Inflammatory macrophage (primary cell): ENCODE measurements at regions not wholly inside any gene's neighbourhood (a gene's known extent, or its start where the extent isn't known, plus 50 kb on each side); places are given as distances from the start of the nearest gene placed in this dataset.

Experiments
- DNase-seq, 2 donors: peaks; one replicate each; pipeline ENCODE4 v3.0.0-alpha.2; 2020 to 2022

DNA sequence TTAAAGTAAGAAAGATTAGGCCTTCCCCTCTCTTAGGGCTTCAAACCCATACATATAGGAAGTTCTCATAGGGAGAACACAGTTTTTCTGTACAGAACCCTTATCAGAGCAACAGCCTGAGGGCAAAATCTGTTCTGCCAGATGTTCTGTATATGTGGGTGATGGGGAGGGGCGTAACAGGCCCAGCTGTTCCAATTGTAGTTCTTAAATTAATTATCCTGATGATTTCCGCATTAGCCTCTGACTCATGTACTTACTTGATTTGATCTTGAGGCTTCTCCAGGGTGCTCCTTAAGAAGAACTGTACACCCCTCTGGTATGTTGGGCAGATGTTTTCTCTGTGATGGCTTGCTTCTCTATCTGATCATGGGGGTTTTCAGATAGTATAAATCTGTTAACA, 123.1 kb upstream of the C11orf87 start:
- no peak for DNase-seq

DNA sequence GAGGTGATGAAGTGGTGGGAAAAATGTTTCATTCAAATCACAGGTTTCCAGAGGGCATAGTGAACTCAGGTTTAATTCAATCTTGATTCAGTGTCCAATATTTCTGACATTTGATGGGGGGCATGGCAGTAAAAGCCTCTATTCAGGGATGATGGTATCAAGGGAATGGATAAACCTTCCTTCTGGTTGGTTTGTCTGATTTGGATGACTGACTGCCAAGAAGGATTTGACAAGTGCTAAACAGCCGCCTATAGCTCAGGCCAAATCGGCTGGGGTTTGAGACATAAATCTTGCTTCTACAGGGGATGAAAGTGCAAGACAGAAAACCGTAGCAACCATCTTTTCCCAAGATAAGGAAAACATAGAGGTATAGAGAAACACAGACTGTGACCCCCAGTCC, 121.8 kb upstream of the C11orf87 start:
- no peak for DNase-seq

DNA sequence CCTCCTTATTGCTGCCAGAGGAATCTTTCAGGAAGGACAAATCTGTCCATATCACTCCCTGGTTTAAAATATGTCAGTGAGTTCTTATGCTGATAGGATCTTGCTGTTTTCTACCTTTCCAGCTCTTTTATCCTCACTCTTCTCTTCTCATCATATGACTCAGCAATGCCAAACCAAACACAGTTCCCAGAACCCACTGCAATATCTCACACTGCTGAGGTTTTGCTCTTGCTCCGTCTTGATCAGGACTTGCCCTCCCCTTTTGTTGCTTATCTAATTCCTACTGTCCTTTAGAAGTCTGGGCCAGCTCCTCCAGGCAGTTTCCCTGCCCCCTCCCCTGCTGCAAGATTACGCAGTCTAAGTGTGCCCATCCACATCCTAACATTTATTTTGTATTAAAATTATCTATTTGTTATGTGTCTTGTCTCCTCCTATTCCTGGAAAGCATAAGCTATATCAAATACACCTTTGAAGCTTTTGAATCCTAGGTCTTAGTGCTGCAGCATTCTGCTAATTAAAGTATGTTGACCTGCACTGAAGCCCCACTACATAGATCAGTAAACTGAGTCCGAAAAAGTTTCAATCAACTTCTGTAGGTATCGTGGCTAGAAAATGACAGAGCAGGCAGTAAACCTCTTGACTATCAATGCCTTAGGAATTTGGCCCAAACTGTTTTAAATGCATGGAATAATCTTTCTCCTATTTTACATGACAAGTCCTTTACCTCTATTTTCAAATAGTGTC, 119.2 kb upstream of the C11orf87 start:
- DNase-seq = no peak

DNA sequence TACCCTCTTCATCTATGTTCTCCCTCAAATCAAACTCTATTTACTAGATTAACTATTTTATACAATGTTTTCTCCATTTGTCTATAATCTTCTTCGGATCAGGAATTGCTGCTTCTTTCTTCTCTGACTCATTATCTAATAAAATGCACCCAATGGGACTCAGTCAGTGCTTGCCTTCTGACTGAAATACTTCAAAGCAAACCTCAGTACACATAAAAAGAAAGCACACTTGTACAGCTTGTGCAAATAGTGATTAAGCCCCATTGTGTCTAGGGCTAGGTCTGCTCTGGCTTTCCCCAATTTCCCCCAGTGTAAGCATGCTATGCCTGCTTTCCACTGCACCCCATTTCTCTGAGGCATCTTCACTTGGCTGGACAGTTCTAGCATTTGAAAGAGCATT, 118.6 kb upstream of the C11orf87 start:
- no peak for DNase-seq

DNA sequence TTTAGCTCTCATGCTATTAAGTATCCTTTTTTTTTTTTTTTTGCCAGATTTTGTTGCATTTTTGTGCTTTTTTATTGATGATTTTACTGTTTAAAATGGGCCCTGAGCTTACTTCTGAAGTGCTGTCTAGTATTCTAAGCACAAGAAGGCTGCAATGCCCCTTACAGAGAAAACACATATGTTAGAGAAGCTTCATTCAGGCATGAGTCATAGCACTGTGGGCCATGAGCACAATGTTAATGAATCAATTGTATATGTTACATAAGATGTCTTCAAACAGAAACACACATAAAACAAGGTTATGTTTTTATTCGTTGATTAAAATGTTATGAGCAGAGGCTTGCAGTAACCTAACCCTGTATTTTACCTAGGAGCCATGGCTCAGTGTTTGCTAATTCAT, 117.8 kb upstream of the C11orf87 start:
- no peak for DNase-seq

DNA sequence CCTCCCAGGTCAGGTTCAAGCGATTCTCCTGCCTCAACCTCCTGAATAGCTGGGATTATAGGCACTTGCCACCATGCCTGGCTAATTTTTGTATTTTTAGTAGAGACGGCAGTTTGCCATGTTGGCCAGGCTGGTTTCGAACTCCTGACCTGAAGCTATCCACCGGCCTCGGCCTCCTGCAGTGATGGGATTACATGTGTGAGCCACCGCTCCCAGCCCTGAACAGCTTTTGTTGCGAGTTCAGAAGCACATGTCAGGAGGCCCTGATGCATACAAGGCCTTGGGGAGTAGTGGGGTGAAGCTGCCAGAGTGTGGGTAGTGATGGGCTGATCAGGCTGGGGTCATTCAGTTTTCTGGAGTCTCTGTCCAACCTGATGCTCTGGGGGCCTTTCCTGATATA, 117.0 kb upstream of the C11orf87 start:
- DNase-seq = no peak

DNA sequence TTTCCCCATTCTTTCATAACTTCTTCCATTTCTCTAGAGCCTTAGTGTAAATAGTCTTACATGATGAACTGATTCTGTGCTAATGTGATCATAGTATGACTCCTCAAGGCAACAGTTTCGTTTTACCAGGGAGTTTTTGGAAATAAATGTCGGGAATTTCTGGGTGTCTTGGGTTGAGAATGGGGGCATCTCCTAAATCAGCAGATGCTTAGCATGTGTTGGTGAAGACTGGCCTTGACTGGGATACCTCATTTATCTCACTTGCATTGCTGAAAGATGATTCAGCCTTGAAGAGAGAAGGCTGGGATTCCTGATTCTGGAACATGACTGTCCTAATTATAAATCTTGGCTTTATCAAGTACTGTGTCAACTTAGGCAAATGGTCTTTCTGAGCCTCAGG, 115.7 kb upstream of the C11orf87 start:
- no peak for DNase-seq

DNA sequence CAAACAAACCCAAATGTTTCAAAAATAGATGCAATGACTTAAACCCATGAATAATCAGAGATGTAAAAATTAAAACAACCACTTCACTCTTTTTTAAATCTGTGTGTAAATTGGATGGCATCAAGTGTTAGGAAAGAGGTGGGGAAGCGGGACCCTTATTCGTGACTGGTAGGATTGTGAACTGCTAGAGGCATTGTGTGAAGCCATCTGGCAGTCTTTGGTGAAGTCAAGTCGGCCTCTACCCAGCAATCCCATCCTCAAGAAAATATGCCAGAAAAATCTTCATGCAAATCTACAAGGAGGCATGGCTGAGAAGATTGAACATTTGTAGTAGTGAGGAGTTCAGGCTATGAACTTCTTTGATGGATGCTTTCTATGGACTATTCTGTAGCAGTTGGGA, 114.6 kb upstream of the C11orf87 start:
- no peak for DNase-seq

DNA sequence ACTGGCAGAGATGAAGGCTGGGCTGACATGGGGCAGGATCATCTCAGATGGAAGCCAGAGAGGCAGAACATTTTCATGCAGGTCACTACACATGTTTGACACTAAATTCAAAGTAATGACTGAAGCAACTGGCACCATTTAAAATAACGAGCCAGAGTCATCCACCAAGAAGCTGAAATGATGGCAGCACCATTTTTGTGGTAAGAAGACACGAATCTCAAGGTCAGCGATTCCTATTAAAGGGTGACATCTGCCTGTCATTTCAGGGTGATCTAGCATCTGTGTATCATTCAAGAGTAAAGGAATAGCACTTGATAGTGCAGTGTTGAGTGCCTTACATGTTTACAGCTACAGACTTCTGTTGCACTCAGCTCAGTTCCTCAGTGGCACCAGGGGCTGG, 113.4 kb upstream of the C11orf87 start:
- no peak for DNase-seq

DNA sequence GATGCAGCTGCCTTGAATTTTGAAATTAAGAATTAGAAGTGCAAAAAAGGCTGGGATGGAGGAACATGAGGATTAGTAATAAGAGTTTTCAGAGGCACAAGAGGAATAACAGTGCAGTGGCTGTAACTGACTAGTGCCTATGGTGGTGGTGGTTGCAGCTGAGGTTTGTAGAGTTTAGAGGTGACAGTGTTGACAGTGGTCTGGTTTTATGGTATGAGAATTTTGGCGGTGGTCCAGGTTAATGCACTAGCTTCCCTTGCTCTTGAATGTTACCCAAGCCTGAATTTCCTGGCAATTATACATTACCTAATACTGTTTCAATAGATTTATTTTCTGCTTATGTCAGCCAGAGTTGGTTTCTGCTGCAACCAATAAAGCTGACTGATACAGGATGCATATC, 112.8 kb upstream of the C11orf87 start:
- no peak for DNase-seq

DNA sequence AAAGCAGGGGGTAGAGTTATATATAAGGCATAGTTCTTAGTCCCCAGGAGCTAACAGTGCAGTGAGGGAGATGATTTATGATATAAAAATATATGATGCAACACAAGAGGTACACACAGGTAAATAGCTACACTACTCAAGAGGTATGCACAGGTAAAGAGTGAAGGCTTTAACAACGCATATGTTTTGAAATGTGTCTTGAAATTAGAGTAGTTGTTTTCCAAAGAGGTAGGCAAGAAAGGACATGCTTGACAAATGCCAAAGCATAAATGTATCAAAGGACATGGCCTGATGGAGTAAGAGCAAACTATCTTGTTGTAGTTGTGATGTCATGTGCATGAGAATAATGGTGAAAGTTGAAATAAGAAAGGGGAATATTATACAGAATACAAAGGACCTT, 104.3 kb upstream of the C11orf87 start:
- no peak for DNase-seq

DNA sequence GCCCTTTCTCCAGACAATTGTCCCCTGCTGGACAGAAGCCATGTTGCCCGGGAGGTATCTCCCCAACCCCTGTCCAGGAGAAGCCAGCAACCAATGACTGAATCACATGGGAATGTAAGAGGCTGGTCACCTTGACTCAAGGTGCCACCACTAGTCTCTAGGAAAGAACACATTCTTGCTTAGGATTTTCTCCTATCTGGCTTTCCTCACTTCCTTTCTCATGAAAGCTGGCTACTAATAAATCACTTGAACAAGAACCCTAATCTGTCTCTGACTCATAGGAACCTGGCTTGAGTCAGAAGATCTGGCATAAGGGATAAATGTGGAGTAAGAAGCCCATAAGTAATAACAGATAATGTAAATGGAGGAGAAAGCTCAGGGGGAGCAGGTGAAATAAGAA, 101.4 kb upstream of the C11orf87 start:
- DNase-seq = no peak

DNA sequence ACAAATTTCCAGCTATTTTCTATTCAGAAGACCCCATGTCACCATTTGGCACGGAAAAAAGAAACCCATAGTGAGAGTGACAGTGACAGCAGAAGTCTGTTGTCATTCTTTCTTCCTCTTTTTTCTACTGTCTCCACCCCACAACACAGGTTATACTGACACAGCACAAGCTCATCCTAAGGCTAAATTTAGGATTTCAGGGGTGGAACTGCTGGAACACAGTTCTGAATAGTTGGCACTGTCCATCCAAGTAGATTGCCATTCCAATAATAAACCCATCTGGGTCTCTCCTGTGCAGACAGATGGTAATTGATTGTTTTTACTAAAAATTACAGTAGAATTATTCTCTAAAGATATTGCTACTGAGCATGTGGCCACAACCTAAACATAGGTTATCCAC, 95.2 kb upstream of the C11orf87 start:
- DNase-seq = no peak

DNA sequence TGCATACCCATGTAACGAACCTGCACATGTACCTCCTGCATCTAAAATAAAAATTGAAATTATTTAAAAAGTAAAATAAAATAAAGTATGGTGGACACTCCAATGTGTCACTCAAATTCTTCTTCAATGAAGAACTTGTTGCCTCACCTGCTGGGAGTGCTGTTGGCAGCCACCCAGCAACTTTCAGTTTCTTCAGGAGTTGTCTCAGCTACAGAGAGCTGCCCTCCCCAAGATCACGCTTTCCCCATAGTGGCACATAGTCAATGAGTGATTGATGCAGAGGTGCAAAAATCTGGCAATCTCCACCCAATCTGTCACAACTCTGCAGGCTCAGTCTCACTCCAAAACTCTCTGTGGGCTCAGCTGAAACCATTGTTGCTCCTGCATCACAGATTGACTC, 92.3 kb upstream of the C11orf87 start:
- DNase-seq = no peak

DNA sequence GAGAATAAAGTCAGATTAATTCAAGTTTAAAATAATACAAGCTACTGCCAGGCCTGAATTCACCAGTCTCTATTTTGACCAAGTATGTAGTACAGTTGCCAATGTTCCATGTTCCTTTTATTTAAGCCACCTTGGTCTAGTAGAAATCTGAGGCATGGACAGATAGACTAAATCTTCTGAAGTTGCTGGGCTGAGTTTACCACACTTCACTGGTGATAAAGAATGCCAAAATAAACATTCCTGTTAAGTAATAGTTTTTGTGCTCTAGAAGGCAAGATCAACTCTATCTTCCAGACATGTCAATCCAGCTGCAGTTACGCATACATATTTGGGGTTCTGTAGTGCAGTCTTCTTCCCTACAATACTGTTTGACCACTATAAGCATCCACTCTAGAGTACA, 83.9 kb upstream of the C11orf87 start:
- no peak for DNase-seq

DNA sequence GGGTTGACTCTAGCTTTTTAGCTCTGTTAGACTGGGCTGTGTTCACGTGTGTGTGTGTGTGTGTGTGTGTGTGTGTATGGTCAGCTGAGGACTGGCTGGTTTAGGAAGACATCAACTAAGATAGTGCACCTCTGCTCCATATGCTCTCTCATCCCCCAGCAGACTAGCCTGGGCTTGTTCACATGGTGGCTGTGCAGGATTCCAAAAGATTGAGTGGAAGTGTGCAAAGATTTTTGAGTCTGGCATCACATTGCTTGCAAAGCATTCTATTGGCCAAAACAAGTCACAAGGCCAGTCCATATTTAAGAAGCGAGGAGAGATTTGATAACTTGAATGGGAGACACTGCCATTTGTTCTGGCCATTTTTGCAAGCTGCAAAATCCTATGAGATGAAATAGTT, 79.7 kb upstream of the C11orf87 start:
- DNase-seq = no peak

DNA sequence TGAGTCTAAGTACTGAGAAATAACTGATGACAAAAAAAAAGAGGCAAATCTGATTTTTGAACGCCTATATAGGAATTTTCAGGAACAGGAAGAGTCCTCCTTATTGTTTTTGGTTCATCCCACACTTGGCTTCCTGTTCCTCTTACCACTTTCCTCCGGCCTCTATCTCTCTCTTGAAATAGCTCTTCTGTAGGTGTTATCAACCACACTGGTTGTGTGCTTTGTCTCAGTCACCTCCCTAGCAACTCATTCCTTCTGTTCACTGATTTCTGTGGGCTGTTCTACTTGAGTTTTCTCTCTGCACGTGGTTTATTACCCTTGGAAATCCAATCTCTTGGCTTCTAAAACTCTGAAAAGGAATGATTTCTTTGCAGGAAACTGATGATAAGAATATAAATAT, 78.7 kb upstream of the C11orf87 start:
- DNase-seq = no peak

DNA sequence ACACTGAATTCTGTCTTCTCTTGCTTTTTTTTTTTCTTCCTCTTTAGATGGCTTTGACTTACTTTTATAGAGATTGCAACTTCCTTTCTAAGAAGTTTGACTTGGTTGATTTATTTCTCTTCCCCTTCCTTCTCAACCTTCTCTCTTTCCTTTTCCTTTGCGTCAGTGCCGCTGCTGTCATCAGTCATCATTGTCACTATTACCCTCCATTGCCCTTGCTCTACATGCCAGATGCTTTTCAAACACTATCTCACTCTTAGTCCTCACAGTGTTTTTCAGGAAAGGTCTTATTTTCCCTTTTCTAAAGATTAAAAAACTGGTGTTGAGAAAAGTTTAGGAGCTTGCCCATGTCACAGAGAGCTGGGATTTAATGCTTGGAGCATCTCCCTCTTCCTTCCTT, 74.7 kb upstream of the C11orf87 start:
- DNase-seq = no peak

DNA sequence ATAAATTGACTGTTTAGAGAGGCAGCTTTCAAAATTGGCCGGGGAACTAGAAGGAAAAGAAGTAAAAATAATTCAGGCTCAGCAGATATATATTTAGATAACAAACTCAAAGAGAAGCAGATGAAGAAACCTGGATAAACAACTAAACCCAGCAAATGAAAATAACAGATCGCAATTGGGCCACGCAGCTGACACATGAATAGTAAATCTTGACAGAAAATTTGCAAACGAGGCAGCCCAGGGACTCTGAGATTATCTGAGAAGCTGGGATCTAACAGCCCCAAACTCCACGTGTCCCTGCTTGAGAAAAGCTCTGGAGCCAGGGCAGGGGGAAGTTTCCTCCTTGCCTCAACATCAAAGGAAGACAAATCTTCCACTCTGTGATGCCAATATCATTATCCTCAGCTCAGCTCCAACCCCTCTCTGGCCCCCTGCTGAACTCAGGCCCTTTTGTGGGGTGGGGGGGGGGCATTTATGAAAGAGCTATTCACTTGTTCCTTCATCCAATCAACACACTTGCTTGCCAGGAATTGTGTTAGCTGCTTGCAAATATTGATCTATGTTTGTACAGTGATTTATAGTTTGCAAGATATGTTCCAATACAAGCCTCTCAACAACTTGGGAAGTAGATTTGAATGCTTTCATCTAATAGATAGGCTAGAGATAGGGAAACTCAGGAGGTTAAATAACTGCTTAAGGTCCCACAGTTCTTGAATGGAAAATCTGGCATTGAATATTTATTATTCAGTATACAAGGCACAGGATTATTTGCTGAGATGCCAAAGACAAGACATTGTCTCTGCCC, 72.5 kb upstream of the C11orf87 start:
- no peak for DNase-seq

DNA sequence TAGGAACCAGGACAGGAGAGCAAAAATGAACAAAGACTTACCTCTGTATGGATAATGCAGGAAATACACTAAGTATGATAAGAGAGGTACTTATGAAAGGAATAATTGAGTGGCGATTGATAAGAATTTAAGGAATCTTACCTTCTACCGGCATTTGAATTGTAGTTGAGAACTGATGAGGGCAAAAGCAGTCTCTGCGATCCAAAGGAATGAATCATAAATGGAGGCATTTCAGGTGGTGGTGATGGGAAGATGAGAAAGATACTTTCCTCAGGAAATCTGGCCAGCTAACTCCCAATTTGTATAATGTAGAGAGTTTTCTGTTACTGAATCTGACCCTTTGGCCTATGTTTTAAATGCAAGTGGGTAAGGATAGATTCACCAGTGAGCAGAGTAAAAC, 71.9 kb upstream of the C11orf87 start:
- DNase-seq = no peak

DNA sequence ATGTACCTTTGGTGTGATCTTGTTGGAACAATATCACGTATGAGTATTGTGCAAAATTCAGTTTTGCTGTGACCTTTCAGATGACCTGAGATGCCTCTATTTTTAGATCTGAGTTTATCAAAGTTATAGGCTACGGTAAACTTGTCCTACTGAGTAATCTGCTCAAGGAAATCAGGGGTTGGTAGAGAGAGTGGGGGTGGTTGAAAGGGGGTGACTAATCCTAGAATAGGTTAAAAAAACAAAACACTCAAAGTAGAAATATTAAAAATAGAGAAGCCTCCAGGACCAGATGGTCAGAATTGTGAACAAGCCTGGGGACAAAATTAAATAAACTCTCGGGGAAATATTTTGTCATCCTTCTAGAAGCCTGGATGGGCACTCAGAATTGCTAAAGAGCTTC, 59.9 kb upstream of the C11orf87 start:
- DNase-seq = no peak

DNA sequence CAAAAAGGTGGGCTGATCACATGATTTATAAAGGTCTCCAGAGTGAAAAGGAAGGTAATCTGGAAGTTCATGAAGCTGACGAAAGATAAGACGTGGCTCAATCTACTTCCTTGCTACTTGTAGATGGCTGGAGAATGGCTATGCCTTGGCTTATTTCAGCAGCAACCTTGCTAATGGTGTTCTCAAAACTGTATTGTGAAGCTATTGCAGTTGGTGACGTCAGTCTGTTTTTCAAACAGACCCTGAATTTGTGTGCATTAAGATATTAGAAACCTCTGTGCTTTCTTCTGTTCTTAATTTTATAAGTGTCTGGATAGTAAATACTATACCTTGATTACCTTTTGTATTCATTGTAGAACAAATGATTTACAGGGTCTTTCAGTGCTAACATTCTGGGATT, 58.3 kb upstream of the C11orf87 start:
- DNase-seq = no peak

DNA sequence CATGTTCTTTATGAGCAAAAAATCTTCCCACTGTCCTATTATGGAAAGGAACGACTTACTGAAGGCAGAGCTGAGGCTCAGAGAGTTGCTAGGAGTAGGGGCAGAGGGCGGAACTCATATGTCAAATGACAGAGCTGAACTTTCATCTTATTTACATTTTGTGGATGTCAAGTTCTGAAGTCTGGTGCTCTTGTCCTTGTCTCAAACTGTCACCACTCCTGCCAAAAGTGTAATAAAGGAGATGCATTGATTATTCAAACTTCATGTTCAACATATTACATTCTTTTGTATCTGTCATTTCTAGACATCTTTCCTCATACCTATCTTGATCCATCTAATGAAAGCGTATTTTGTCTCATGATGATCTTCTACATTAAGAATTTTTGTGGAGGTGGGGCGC, 57.1 kb upstream of the C11orf87 start:
- DNase-seq = no peak

DNA sequence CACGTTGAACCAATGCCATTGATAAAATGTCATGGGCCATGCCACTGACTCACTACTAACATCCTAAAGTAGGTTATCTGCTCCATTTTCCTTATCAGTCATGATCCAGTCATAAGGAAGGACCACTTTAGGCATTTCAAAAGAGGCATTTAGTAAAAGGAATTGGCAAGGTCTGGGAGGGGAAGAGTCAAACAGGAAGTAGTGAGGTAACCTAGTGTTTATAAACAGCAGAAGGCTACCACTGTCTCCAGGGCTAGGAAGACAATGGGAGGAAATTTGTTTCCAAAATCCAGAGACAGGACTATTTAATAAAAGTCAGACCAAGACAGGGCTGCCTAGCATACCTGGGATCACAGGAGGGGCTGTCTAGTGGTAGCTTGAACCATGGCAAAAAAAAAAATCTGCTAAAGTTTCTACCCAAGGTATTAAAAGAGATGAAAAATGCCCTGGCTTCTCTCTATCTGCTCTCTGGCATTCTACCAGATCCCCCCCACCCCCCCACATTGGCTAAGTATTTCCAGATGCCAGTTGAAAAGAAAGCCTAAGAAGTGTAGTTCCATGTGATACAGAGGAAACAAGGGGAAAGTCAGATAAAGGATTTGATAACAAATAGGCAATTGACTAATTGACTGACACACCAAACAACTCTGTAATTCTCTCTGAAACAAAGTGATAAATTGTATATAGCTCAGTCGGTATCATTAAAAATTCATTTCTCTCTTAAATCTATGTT, 50.4 kb upstream of the C11orf87 start:
- DNase-seq = no peak
